Keratinocyte (primary cell): ENCODE measurements at regions not wholly inside any gene's neighbourhood (a gene's known extent, or its start where the extent isn't known, plus 50 kb on each side); places are given as distances from the start of the nearest gene placed in this dataset.
A peak's percentile ranks its signal among the peaks of the same experiment; 100 is the strongest.

Source experiments
- DNase-seq: peaks from one replicate; pipeline ENCODE4 v3.0.0-alpha.2; 2011; ENCODE audit warnings: low read depth, missing footprints, low spot score
- FAIRE-seq: peaks from 2 replicates; lab custom pipeline; 2011; peaks lifted over from hg19 to GRCh38; lab: Jason Lieb, UNC
- H2AFZ ChIP-seq: 2 replicates; pipeline ENCODE4 v1.6.0; 2012; ENCODE audit warnings: low read length, control low read depth, inconsistent platforms; ENCODE audit not compliant: control insufficient read depth
- H3K27ac ChIP-seq: 2 replicates; pipeline ENCODE4 v1.5.1; 2011; ENCODE audit warnings: low read length; ENCODE audit not compliant: control insufficient read depth, insufficient read depth
- H3K27me3 ChIP-seq: 3 replicates; pipeline ENCODE4 v1.6.0; 2011; ENCODE audit warnings: low read length; ENCODE audit not compliant: control insufficient read depth, insufficient read depth; ENCODE audit errors: extremely low read depth
- H3K36me3 ChIP-seq, 2 experiments: 2 replicates in 1 of 2; 3 replicates in 1 of 2; pipeline ENCODE4 v1.5.1; 2011; ENCODE audit warnings: low read length in 2 of 2, mild to moderate bottlenecking in 1 of 2; ENCODE audit not compliant: control insufficient read depth in 2 of 2, insufficient read depth in 2 of 2; ENCODE audit errors: extremely low read depth in 1 of 2
- H3K4me1 ChIP-seq: 3 replicates; pipeline ENCODE4 v1.5.1; 2011; ENCODE audit warnings: low read length; ENCODE audit not compliant: control insufficient read depth, insufficient read depth; ENCODE audit errors: extremely low read depth
- H3K4me2 ChIP-seq: 3 replicates; pipeline ENCODE4 v1.6.0; 2011; ENCODE audit warnings: low read depth, low read length; ENCODE audit not compliant: control insufficient read depth, insufficient read depth; ENCODE audit errors: extremely low read depth
- H3K4me3 ChIP-seq, 3 experiments: fragments of 200-600 bp in 1 of 3; sonication (generic) in 1 of 3; 2 replicates in 2 of 3; 3 replicates in 1 of 3; pipeline ENCODE4 v1.5.1; 2011 to 2016; ENCODE audit warnings: low read length in 3 of 3, mild to moderate bottlenecking in 3 of 3, control low read depth in 2 of 3, inconsistent platforms in 1 of 3, low read depth in 1 of 3, mixed read lengths in 1 of 3, mixed run types in 1 of 3, moderate library complexity in 1 of 3; ENCODE audit not compliant: control insufficient read depth in 2 of 3, insufficient read depth in 2 of 3; ENCODE audit errors: extremely low read depth in 1 of 3
- H3K79me2 ChIP-seq: 2 replicates; pipeline ENCODE4 v1.6.0; 2012; ENCODE audit warnings: low read length; ENCODE audit not compliant: control insufficient read depth, insufficient read depth
- H3K9ac ChIP-seq: 3 replicates; pipeline ENCODE4 v1.6.0; 2011; ENCODE audit warnings: low read length; ENCODE audit not compliant: control insufficient read depth, insufficient read depth; ENCODE audit errors: extremely low read depth
- H3K9me1 ChIP-seq: 3 replicates; pipeline ENCODE4 v1.6.0; 2011; ENCODE audit warnings: low read length; ENCODE audit not compliant: control insufficient read depth, insufficient read depth; ENCODE audit errors: extremely low read depth
- H3K9me3 ChIP-seq: 2 replicates; pipeline ENCODE4 v1.5.1; 2012; ENCODE audit warnings: low read depth, low read length; ENCODE audit not compliant: control insufficient read depth
- H4K20me1 ChIP-seq: 3 replicates; pipeline ENCODE4 v1.6.0; 2011; ENCODE audit warnings: low read length; ENCODE audit not compliant: control insufficient read depth, insufficient read depth; ENCODE audit errors: extremely low read depth
- EZH2 ChIP-seq: IDR thresholded peaks from one replicate; pipeline ENCODE4 v1.6.1; 2012; ENCODE audit warnings: inconsistent platforms, mild to moderate bottlenecking, low read length, moderate library complexity
- dilution Hi-C: fragments of 300-500 bp; cut with MboI; formaldehyde crosslinking; loops from one replicate; pipeline ENCODE4 v1.7.0; 2020; ENCODE audit warnings: low sequenced_read_pairs; ENCODE audit not compliant: extremely low pct_ligation_motif_present
- TF ChIP-seq, protein P1 (sequence below), 3 experiments: IDR thresholded peaks in 1 of 3; conservative IDR thresholded peaks in 1 of 3; optimal IDR thresholded peaks in 1 of 3; 2 replicates in 2 of 3; 3 replicates in 1 of 3; pipeline versions ENCODE3 to v1.5.1; 2011; ENCODE audit warnings: low read length in 3 of 3, mild to moderate bottlenecking in 3 of 3, moderate library complexity in 2 of 3, control low read depth in 1 of 3, inconsistent platforms in 1 of 3; ENCODE audit not compliant: insufficient read depth in 2 of 3; ENCODE audit errors: extremely low read depth in 1 of 3

DNA sequence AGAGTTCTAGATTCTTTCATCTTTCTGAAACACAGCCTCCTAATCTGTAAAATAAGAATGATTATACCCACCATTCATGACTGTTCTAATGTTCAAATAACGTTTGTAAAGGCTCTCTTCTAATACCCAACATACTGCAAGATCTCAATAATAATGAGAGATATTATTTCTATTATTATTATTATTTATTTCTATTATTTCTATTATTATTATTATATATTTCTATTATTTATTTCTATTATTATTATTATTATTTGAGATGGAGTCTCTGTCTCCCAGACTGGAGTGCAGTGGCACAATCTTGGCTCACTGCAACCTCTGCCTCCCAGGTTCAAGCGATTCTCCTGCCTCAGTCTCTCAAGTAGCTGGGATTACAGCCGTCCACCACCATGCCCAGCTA lies 395.5 kb downstream of the EFNB2 start:
- Histone ChIP-seq H3K9ac (no peak overlapping the region), H3K4me3 (no peak overlapping the region), H3K4me2 (no peak overlapping the region), H3K27me3 (no peaks in the 10 kb centered on the region), H2AFZ (no peak overlapping the region), H3K4me1 (peaks cover 29% of the 10 kb centered on the region), H3K79me2 (no peaks in the 10 kb centered on the region), H4K20me1 (no peaks in the 10 kb centered on the region), H3K27ac (no peak overlapping the region), H3K36me3 (no peaks in the 10 kb centered on the region), H3K9me1 (no peaks in the 10 kb centered on the region), H3K9me3 (no peaks in the 10 kb centered on the region)
- TF ChIP-seq, protein P1, sequence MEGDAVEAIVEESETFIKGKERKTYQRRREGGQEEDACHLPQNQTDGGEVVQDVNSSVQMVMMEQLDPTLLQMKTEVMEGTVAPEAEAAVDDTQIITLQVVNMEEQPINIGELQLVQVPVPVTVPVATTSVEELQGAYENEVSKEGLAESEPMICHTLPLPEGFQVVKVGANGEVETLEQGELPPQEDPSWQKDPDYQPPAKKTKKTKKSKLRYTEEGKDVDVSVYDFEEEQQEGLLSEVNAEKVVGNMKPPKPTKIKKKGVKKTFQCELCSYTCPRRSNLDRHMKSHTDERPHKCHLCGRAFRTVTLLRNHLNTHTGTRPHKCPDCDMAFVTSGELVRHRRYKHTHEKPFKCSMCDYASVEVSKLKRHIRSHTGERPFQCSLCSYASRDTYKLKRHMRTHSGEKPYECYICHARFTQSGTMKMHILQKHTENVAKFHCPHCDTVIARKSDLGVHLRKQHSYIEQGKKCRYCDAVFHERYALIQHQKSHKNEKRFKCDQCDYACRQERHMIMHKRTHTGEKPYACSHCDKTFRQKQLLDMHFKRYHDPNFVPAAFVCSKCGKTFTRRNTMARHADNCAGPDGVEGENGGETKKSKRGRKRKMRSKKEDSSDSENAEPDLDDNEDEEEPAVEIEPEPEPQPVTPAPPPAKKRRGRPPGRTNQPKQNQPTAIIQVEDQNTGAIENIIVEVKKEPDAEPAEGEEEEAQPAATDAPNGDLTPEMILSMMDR (optimal IDR thresholded peaks at IDR 0.05 in 1 of 3, IDR thresholded peaks at IDR 0.05 in 1 of 3, conservative IDR thresholded peaks at IDR 0.05 in 1 of 3; ENCODE audit: extremely low read depth in 1 of 3, insufficient read depth in 2 of 3, low read length in 3 of 3), result no peak
- TF ChIP-seq EZH2, result no peak
- DNase-seq, result no peak
- dilution Hi-C loops, result no loop called here
- no peak for FAIRE-seq

GRCh38 chr13:106139377-106139776 lies 396.1 kb downstream of the EFNB2 start:
- H3K4me1 ChIP-seq, result peaks cover 23% of the 10 kb centered on the region
- no peak overlapping the region for H3K27ac ChIP-seq
- H4K20me1 ChIP-seq, result no peaks in the 10 kb centered on the region
- TF ChIP-seq, protein P1 (optimal IDR thresholded peaks at IDR 0.05 in 1 of 3, IDR thresholded peaks at IDR 0.05 in 1 of 3, conservative IDR thresholded peaks at IDR 0.05 in 1 of 3; ENCODE audit: extremely low read depth in 1 of 3, insufficient read depth in 2 of 3, low read length in 3 of 3), result no peak
- no peak for TF ChIP-seq EZH2
- H2AFZ ChIP-seq, result no peak overlapping the region
- DNase-seq (no peak), FAIRE-seq (peak; percentile 34)
- H3K27me3 ChIP-seq, result no peaks in the 10 kb centered on the region
- dilution Hi-C loops, result no loop called here
- H3K9me3 ChIP-seq, result no peaks in the 10 kb centered on the region
- H3K4me2 ChIP-seq, result no peak overlapping the region
- H3K79me2 ChIP-seq, result no peaks in the 10 kb centered on the region
- no peak overlapping the region for H3K9ac ChIP-seq
- H3K9me1 ChIP-seq, result no peaks in the 10 kb centered on the region
- no peaks in the 10 kb centered on the region for H3K36me3 ChIP-seq
- H3K4me3 ChIP-seq, result no peak overlapping the region
